ENCODE measurements at regions not wholly inside any gene's neighbourhood (a gene's known extent, or its start where the extent isn't known, plus 50 kb on each side); places are given as distances from the start of the nearest gene placed in this dataset.

DNA sequence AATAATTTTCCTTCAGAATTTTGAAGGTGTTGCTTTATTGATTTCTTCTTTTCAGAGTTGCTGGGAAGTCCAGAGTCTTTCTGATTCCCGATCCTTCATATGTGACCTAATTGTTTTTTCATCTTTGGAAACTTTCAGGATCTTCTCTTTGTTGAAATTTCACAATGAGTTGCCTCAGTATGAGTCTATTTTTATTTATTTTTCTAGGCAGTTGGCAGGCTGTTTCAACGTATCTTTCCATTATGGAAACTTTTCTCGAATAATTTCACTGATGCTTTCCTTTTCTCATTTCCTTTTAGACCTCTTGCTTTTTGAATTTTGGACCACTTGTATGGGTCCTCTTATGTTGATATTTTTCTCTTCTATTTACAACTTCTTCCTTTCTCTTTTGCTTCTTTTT, 354.3 kb downstream of the TGFB2 start:
- no peaks in the 10 kb centered on the region for H3K27me3 Mint-ChIP-seq (ENCODE audit: insufficient read depth)
- H3K9me3 Mint-ChIP-seq, result no peaks in the 10 kb centered on the region
- DNase-seq, result no peak
- no peaks in the 10 kb centered on the region for H3K36me3 Mint-ChIP-seq (ENCODE audit: low read depth)
- H3K4me3 ChIP-seq (ENCODE audit: low read length), result no peak overlapping the region
- no peaks in the 10 kb centered on the region for H3K4me1 Mint-ChIP-seq
- H3K27ac Mint-ChIP-seq, result no peak overlapping the region
- no peaks in the 10 kb centered on the region for H3K9me3 ChIP-seq (ENCODE audit: control insufficient read depth, low read length)
- no peak overlapping the region for H3K4me3 Mint-ChIP-seq
- no peak for TF ChIP-seq CTCF (conservative IDR thresholded peaks at IDR 0.05)
- no peak overlapping the region for H3K27ac ChIP-seq (ENCODE audit: low read depth, low read length)
- no peaks in the 10 kb centered on the region for H3K27me3 ChIP-seq (ENCODE audit: control insufficient read depth, insufficient read depth, low read length, poor library complexity, severe bottlenecking)
- H3K36me3 ChIP-seq (ENCODE audit: control insufficient read depth, insufficient read depth, low read length), result no peaks in the 10 kb centered on the region
- H3K9ac ChIP-seq (ENCODE audit: extremely low read depth, low read length, poor library complexity, severe bottlenecking), result no peak overlapping the region
- 86 to 95% methylated on average over 3 of the region's 3 CpGs for WGBS, 2 experiments (ENCODE audit: insufficient coverage in 1 of 2, insufficient read length in 1 of 2)
- H3K4me1 ChIP-seq (ENCODE audit: control insufficient read depth, insufficient read depth, low read length), result no peaks in the 10 kb centered on the region

DNA sequence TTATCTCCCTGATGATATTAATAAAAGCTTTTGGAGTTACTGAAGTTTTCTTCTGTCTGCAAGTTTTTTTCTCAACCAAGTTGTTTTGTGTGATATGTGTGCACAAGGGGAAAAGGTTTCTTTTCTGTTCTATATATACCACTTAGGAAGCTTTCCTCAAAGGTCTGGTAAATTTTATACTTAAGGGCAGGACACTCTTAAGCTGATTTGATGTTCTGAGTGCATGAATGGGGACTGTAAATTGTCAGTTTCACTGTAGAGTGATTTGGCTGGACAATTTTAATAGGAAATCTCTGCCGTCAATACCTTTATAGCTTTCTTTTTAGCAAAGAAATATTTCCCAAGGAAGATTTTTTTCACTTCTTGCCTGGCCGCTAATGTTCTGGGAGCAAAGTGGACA, 354.7 kb downstream of the TGFB2 start:
- no peak overlapping the region for H3K27ac Mint-ChIP-seq
- no peaks in the 10 kb centered on the region for H3K4me1 Mint-ChIP-seq
- H3K9me3 ChIP-seq (ENCODE audit: control insufficient read depth, low read length), result no peaks in the 10 kb centered on the region
- 87% methylated on average over 2 of the region's 2 CpGs; no CpG with 5 or more reads in 1 of the 2 experiments for WGBS, 2 experiments (ENCODE audit: insufficient coverage in 1 of 2, insufficient read length in 1 of 2)
- no peaks in the 10 kb centered on the region for H3K9me3 Mint-ChIP-seq
- TF ChIP-seq CTCF (conservative IDR thresholded peaks at IDR 0.05), result no peak
- no peak overlapping the region for H3K27ac ChIP-seq (ENCODE audit: low read depth, low read length)
- H3K36me3 ChIP-seq (ENCODE audit: control insufficient read depth, insufficient read depth, low read length), result no peaks in the 10 kb centered on the region
- no peaks in the 10 kb centered on the region for H3K36me3 Mint-ChIP-seq (ENCODE audit: low read depth)
- H3K9ac ChIP-seq (ENCODE audit: extremely low read depth, low read length, poor library complexity, severe bottlenecking), result no peak overlapping the region
- DNase-seq, result no peak
- H3K4me1 ChIP-seq (ENCODE audit: control insufficient read depth, insufficient read depth, low read length), result no peaks in the 10 kb centered on the region
- no peak overlapping the region for H3K4me3 ChIP-seq (ENCODE audit: low read length)
- no peaks in the 10 kb centered on the region for H3K27me3 ChIP-seq (ENCODE audit: control insufficient read depth, insufficient read depth, low read length, poor library complexity, severe bottlenecking)
- H3K4me3 Mint-ChIP-seq, result no peak overlapping the region
- H3K27me3 Mint-ChIP-seq (ENCODE audit: insufficient read depth), result no peaks in the 10 kb centered on the region

DNA sequence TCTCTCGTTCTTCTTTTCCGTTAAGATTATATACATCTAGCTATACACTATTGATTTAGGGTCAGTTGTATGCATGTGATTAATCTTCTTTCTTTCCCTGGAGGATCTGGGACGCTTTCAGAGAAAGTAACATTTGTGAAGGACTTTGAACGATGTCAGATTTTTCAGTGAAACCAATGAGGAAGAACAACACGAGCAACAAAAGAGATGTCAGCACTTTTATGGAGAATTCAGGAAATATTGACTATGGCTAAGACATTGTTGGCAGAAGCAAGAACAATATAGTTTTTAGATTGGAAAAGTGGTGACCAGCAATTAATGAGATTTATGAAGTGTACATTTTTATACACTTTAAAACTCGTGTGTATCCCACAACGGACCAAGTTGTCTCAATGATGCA, 355.5 kb downstream of the TGFB2 start:
- Histone ChIP-seq H3K9ac (ENCODE audit: extremely low read depth, low read length, poor library complexity, severe bottlenecking) (no peak overlapping the region), H3K9me3 (ENCODE audit: control insufficient read depth, low read length) (no peaks in the 10 kb centered on the region), H3K4me3 (ENCODE audit: low read length) (no peak overlapping the region), H3K27ac (ENCODE audit: low read depth, low read length) (no peak overlapping the region), H3K27me3 (ENCODE audit: control insufficient read depth, insufficient read depth, low read length, poor library complexity, severe bottlenecking) (no peaks in the 10 kb centered on the region), H3K36me3 (ENCODE audit: control insufficient read depth, insufficient read depth, low read length) (no peaks in the 10 kb centered on the region), H3K4me1 (ENCODE audit: control insufficient read depth, insufficient read depth, low read length) (no peaks in the 10 kb centered on the region)
- 93% methylated on average over 4 to 6 of the region's 7 CpGs for WGBS, 2 experiments (ENCODE audit: insufficient coverage in 1 of 2, insufficient read length in 1 of 2)
- H3K36me3 Mint-ChIP-seq (ENCODE audit: low read depth), result no peaks in the 10 kb centered on the region
- no peak overlapping the region for H3K4me3 Mint-ChIP-seq
- no peak for DNase-seq
- no peaks in the 10 kb centered on the region for H3K9me3 Mint-ChIP-seq
- TF ChIP-seq CTCF (conservative IDR thresholded peaks at IDR 0.05), result no peak
- H3K27me3 Mint-ChIP-seq (ENCODE audit: insufficient read depth), result no peaks in the 10 kb centered on the region
- H3K4me1 Mint-ChIP-seq, result no peaks in the 10 kb centered on the region
- H3K27ac Mint-ChIP-seq, result no peak overlapping the region

All from endodermal cell (in vitro differentiated cells).